Natural killer cell treated with Interleukin-12 subunit alpha and Interleukin-12 subunit beta and Interleukin-15 and Interleukin-18, amount 100 ng/mL, for 72 hours (primary cell): ENCODE measurements at regions not wholly inside any gene's neighbourhood (a gene's known extent, or its start where the extent isn't known, plus 50 kb on each side); places are given as distances from the start of the nearest gene placed in this dataset.

ENCODE experiments used
- ATAC-seq, 2 donors: fragments of 150-1000 bp; cut with Tn5 transposase in 1 of 2; sonication (Bioruptor Pico), chemical (Tn5 transposase) in 1 of 2; 2 replicates each; pipeline ENCODE4 v1.10.0; 2021
- DNase-seq: peaks from one replicate; pipeline ENCODE4 v3.0.0; 2022; ENCODE audit warnings: low spot score
- H3K27ac Mint-ChIP-seq, 2 donors: 1 replicate in 1 of 2; 2 replicates in 1 of 2; pipeline ENCODE4 v1.8.0; 2022; ENCODE audit warnings: mixed read lengths in 2 of 2, mild to moderate bottlenecking in 1 of 2, moderate library complexity in 1 of 2
- H3K27me3 Mint-ChIP-seq, 2 donors: 1 replicate in 1 of 2; 2 replicates in 1 of 2; pipeline ENCODE4 v1.8.0; 2022; ENCODE audit warnings: mixed read lengths in 2 of 2
- H3K36me3 Mint-ChIP-seq: one replicate; pipeline ENCODE4 v1.8.0; 2022; ENCODE audit warnings: mixed read lengths
- H3K4me1 Mint-ChIP-seq, 2 donors: 1 replicate in 1 of 2; 2 replicates in 1 of 2; pipeline ENCODE4 v1.8.0; 2022; ENCODE audit warnings: low read depth in 2 of 2, mixed read lengths in 2 of 2, mild to moderate bottlenecking in 1 of 2
- H3K4me3 Mint-ChIP-seq: one replicate; pipeline ENCODE4 v1.8.0; 2022; ENCODE audit warnings: mixed read lengths
- H3K9me3 Mint-ChIP-seq: 2 replicates; pipeline ENCODE4 v1.8.0; 2022; ENCODE audit warnings: mixed read lengths

- ATAC-seq (no peak), DNase-seq (no peak)
- Mint-ChIP-seq H3K4me3 (no peak overlapping the region), H3K4me1 (no peaks in the 10 kb centered on the region), H3K36me3 (no peaks in the 10 kb centered on the region), H3K27me3 (peaks cover 19 to 51% of the 10 kb centered on the region in 2 donors), H3K9me3 (no peaks in the 10 kb centered on the region), H3K27ac (no peak overlapping the region)
Observed at GRCh38 chr2:172153156-172153555, 50.5 kb upstream of the DLX2 start.

GRCh38 chr2:172153757-172154156 is 51.1 kb upstream of the DLX2 start:
- H3K27me3 Mint-ChIP-seq: peaks cover 23 to 51% of the 10 kb centered on the region in 2 donors
- ATAC-seq: no peak
- no peak for DNase-seq
- no peaks in the 10 kb centered on the region for H3K4me1 Mint-ChIP-seq
- no peaks in the 10 kb centered on the region for H3K9me3 Mint-ChIP-seq
- no peak overlapping the region for H3K27ac Mint-ChIP-seq
- H3K36me3 Mint-ChIP-seq: no peaks in the 10 kb centered on the region
- no peak overlapping the region for H3K4me3 Mint-ChIP-seq

GRCh38 chr2:172155752-172156151 is 53.1 kb upstream of the DLX2 start:
- H3K4me1 Mint-ChIP-seq: no peaks in the 10 kb centered on the region
- no peaks in the 10 kb centered on the region for H3K36me3 Mint-ChIP-seq
- no peak overlapping the region for H3K4me3 Mint-ChIP-seq
- peaks cover 23 to 47% of the 10 kb centered on the region in 2 donors for H3K27me3 Mint-ChIP-seq
- no peaks in the 10 kb centered on the region for H3K9me3 Mint-ChIP-seq
- H3K27ac Mint-ChIP-seq: no peak overlapping the region
- no peak for DNase-seq
- no peak for ATAC-seq

GRCh38 chr2:172160839-172161238 is 58.1 kb upstream of the DLX2 start:
- peaks cover 9 to 17% of the 10 kb centered on the region in 2 donors for H3K27me3 Mint-ChIP-seq
- ATAC-seq: no peak
- H3K4me3 Mint-ChIP-seq: no peak overlapping the region
- H3K4me1 Mint-ChIP-seq: no peaks in the 10 kb centered on the region
- H3K36me3 Mint-ChIP-seq: no peaks in the 10 kb centered on the region
- no peaks in the 10 kb centered on the region for H3K9me3 Mint-ChIP-seq
- no peak overlapping the region for H3K27ac Mint-ChIP-seq
- no peak for DNase-seq

GRCh38 chr2:172162225-172162733 is 59.6 kb upstream of the DLX2 start:
- peak; percentile 9 to 25 for ATAC-seq
- Mint-ChIP-seq H3K4me1 (no peaks in the 10 kb centered on the region), H3K9me3 (no peaks in the 10 kb centered on the region), H3K27me3 (peaks cover 7 to 12% of the 10 kb centered on the region in 2 donors), H3K4me3 (no peak overlapping the region), H3K36me3 (no peaks in the 10 kb centered on the region), H3K27ac (no peak overlapping the region)
- no peak for DNase-seq

- Mint-ChIP-seq H3K27ac (no peak overlapping the region), H3K4me1 (no peaks in the 10 kb centered on the region), H3K9me3 (no peaks in the 10 kb centered on the region), H3K4me3 (no peak overlapping the region), H3K36me3 (no peaks in the 10 kb centered on the region), H3K27me3 (peaks cover 4 to 9% of the 10 kb centered on the region in 2 donors)
- DNase-seq (no peak), ATAC-seq (peak; percentile 20 to 43)
Observed at GRCh38 chr2:172162739-172163336, 60.1 kb upstream of the DLX2 start.

- no peak for ATAC-seq
- Mint-ChIP-seq H3K4me3 (no peak overlapping the region), H3K27me3 (peaks cover 4 to 16% of the 10 kb centered on the region in 2 donors), H3K4me1 (peaks cover 3 to 7% of the 10 kb centered on the region in 2 donors), H3K9me3 (no peaks in the 10 kb centered on the region), H3K27ac (no peak overlapping the region), H3K36me3 (no peaks in the 10 kb centered on the region)
- no peak for DNase-seq
Observed at GRCh38 chr2:172168917-172169346, 66.2 kb upstream of the DLX2 start.

- DNase-seq (no peak), ATAC-seq (no peak)
- H3K9me3 Mint-ChIP-seq: no peaks in the 10 kb centered on the region
- H3K27ac Mint-ChIP-seq: no peak overlapping the region
- peaks cover 3 to 7% of the 10 kb centered on the region in 2 donors for H3K4me1 Mint-ChIP-seq
- H3K27me3 Mint-ChIP-seq: peaks cover 4 to 18% of the 10 kb centered on the region in 2 donors
- H3K36me3 Mint-ChIP-seq: no peaks in the 10 kb centered on the region
- no peak overlapping the region for H3K4me3 Mint-ChIP-seq
Observed at GRCh38 chr2:172169611-172170010, 66.9 kb upstream of the DLX2 start.

GRCh38 chr2:172172513-172173173 is 69.9 kb upstream of the DLX2 start:
- Mint-ChIP-seq H3K36me3 (no peaks in the 10 kb centered on the region), H3K9me3 (no peaks in the 10 kb centered on the region), H3K4me3 (peak overlapping the region; percentile 67), H3K4me1 (peaks cover 3 to 7% of the 10 kb centered on the region in 2 donors), H3K27ac (no peak overlapping the region), H3K27me3 (peaks cover 4 to 11% of the 10 kb centered on the region in 2 donors)
- ATAC-seq: peak; percentile 94 to 97
- DNase-seq: peak; percentile 74

GRCh38 chr2:172173174-172173706 is 70.5 kb upstream of the DLX2 start:
- Mint-ChIP-seq H3K27ac (no peak overlapping the region), H3K9me3 (no peaks in the 10 kb centered on the region), H3K4me1 (peaks cover 3 to 7% of the 10 kb centered on the region in 2 donors), H3K27me3 (peaks cover 4 to 11% of the 10 kb centered on the region in 2 donors), H3K4me3 (peak overlapping the region; percentile 67), H3K36me3 (no peaks in the 10 kb centered on the region)
- DNase-seq (no peak), ATAC-seq (no peak)

GRCh38 chr2:172177581-172177980 is 74.9 kb upstream of the DLX2 start:
- H3K36me3 Mint-ChIP-seq: no peaks in the 10 kb centered on the region
- DNase-seq (no peak), ATAC-seq (no peak)
- H3K4me3 Mint-ChIP-seq: no peak overlapping the region
- no peaks in the 10 kb centered on the region for H3K9me3 Mint-ChIP-seq
- no peak overlapping the region for H3K27ac Mint-ChIP-seq
- H3K27me3 Mint-ChIP-seq: peaks cover 4 to 11% of the 10 kb centered on the region in 2 donors
- H3K4me1 Mint-ChIP-seq: peaks cover 20 to 29% of the 10 kb centered on the region in 2 donors

- H3K4me3 Mint-ChIP-seq: no peak overlapping the region
- no peaks in the 10 kb centered on the region for H3K36me3 Mint-ChIP-seq
- ATAC-seq (no peak), DNase-seq (no peak)
- no peak overlapping the region for H3K27ac Mint-ChIP-seq
- H3K9me3 Mint-ChIP-seq: no peaks in the 10 kb centered on the region
- peaks cover 20 to 28% of the 10 kb centered on the region in 2 donors for H3K4me1 Mint-ChIP-seq
- H3K27me3 Mint-ChIP-seq: peaks cover 4 to 11% of the 10 kb centered on the region in 2 donors
Observed at GRCh38 chr2:172177996-172178395, 75.3 kb upstream of the DLX2 start.

GRCh38 chr2:172179045-172179701 is 76.5 kb upstream of the DLX2 start:
- H3K36me3 Mint-ChIP-seq: no peaks in the 10 kb centered on the region
- H3K27me3 Mint-ChIP-seq: no peaks in the 10 kb centered on the region
- no peak overlapping the region for H3K27ac Mint-ChIP-seq
- no peak for DNase-seq
- H3K4me1 Mint-ChIP-seq: peaks cover 17 to 22% of the 10 kb centered on the region in 2 donors
- peak; percentile 80 to 87 for ATAC-seq
- no peak overlapping the region for H3K4me3 Mint-ChIP-seq
- H3K9me3 Mint-ChIP-seq: no peaks in the 10 kb centered on the region

GRCh38 chr2:172181840-172182239 is 79.1 kb upstream of the DLX2 start:
- no peaks in the 10 kb centered on the region for H3K9me3 Mint-ChIP-seq
- no peaks in the 10 kb centered on the region for H3K27me3 Mint-ChIP-seq
- no peak overlapping the region for H3K27ac Mint-ChIP-seq
- DNase-seq (no peak), ATAC-seq (no peak)
- peaks cover 17 to 22% of the 10 kb centered on the region in 2 donors for H3K4me1 Mint-ChIP-seq
- no peak overlapping the region for H3K4me3 Mint-ChIP-seq
- H3K36me3 Mint-ChIP-seq: no peaks in the 10 kb centered on the region
